Stimulated activated CD4-positive, alpha-beta T cell treated with anti-CD3 and anti-CD28 coated beads, TNF-alpha, amount 100 ng/mL, for 48 hours (primary cell): ENCODE measurements at regions not wholly inside any gene's neighbourhood (a gene's known extent, or its start where the extent isn't known, plus 50 kb on each side); places are given as distances from the start of the nearest gene placed in this dataset.
"Not testable (repeated sequence)": the region's sequence is repeated elsewhere in the genome, so short reads cannot be mapped to it uniquely, and the experiment has no call there.

Source experiments
- DNase-seq, 3 donors: peaks; one replicate each; pipeline ENCODE4 v3.0.0-alpha.2; 2020; ENCODE audit warnings: low read depth in 3 of 3

DNA sequence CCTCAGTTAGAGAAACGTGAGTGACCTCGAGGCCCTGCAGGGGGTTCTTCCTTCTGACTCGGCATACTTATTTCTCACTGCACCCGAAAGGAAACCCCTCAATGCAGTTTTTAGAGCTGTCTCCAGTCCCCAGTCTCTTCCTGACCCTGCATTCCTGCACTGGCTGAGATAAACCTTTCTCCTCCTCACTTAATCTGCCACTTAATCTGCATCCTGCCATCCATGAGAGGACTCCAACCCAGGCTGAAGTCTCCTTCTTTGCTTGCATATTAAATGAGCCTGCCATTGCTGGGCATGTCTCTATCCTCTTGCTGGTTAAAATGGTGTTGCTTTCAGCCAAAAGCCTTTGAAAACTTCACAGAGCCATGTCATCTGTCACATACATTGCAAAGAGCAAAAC lies 125.6 kb upstream of the GATA6 start:
- no peak for DNase-seq

DNA sequence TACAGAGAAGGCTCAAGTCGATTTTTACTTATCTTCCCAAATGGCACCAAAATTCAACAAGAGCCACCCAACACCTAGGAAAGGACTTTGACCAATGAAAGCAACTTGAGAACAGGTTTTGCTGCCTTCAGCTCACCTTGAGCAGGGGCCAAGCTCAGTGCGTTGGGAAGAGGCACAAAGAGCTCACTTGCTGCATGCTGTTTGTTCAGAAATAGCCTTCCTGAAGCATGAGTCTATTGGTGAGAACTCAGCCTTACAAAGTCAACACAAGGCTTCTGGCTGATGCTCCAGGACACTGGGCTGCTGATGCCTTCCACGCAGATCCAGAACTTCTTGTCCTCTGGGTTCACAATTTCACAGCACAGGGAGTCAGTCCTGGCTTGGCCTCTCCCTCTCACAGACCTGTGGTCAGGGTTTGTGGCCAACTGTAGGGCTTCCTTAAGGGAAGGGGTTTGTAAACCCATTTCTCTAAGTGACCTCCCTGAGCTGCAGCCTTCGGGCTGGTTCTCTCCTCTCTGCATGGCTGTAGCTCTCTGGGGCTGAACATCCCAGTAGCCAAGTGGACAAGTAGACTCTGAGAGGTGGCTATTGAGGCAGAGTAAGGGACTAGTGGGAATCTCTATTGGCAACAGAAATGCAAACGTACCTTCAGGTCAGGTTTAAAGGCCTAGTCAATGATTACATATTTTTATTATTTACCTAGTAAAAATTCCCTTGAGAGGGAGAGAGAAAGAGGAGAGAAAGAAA lies 124.7 kb upstream of the GATA6 start:
- no peak for DNase-seq

DNA sequence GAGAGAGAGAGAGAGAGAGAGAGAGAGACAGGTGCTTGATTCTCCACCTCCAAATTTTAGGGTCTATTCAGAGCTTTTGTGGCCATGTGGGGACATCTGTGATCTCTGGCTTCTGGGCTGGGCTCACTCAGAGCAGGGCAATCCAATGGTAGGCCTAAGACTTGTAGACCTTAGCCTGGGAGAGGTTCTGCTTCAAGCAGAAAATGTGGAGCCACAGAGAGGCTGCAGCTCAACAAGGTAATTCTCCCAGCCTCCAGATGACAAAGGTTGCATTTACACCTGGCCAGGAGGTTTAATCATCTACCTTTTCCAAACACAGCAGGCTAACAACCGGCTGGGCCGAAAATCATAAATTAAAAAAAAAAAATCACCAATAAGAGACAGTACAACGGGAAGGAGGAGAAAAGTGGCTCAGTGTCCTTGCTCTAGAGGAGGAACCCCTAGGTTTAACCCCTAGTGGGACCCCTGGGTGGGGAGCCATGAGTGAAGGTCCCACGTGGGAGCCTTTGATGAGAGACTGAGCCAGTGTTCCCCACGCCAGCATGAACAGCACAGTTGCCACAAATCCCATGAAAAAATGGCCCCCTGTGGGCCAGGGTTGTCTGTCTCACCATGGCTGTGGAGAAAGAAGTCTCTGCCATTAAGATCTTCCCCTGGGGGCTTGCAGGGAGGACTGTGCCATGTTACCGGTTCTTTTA lies 124.0 kb upstream of the GATA6 start:
- DNase-seq: no peak

DNA sequence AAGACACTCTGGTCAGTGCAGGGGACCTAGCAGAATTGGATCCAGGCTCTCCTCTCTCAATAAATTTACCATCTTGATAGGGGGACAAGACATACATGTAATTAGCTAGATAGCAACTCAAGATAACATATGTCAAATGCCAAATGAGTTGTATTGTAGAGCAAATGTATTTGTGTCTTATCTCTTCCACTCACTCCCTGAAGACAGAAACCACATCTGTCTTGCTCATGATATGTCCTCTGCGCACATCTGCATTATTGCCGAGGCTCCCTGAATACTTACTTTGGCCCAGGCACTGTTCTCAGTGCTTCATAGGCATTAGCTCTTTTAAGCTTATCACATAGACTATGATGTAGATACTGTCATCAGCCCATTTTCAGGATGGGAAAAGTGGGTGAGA lies 122.9 kb upstream of the GATA6 start:
- DNase-seq: no peak

DNA sequence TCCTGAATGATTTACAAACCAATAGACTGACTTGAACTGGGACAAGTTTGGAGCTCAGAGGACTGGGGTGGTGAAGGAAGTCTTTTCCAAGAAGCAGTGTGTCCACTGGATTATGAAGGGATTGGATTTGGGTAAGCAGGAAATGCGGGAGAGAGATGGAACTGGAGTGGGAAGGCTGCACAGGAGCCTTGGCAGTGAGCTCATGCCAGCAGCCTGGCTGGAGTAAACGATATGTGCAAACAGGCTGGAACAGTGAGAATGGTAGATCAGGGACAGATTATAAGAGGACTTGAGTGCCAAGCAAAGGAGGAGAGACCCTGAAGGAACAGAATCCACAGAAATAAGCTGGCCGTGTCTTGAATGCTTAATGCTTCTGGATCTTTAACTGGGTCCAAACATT lies 121.9 kb upstream of the GATA6 start:
- DNase-seq: no peak

DNA sequence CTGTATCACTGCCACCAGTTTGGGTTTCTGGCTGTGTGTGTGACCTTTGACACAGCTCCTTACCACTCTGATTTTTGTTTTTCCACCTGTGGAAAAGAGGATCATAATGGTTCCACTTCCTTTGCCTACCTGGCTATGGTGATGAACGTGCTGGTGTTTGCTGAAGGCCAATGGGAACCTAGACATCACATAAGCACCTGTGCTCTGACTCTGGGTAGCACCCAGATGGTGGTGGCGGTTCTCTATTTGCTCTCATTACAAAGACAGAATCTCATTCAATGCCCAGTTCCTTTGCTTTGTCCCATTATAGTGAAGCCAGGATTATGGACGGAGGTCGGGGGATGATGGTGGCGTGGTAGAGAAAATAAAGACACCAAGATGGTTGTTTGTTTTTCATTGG lies 121.2 kb upstream of the GATA6 start:
- no peak for DNase-seq

DNA sequence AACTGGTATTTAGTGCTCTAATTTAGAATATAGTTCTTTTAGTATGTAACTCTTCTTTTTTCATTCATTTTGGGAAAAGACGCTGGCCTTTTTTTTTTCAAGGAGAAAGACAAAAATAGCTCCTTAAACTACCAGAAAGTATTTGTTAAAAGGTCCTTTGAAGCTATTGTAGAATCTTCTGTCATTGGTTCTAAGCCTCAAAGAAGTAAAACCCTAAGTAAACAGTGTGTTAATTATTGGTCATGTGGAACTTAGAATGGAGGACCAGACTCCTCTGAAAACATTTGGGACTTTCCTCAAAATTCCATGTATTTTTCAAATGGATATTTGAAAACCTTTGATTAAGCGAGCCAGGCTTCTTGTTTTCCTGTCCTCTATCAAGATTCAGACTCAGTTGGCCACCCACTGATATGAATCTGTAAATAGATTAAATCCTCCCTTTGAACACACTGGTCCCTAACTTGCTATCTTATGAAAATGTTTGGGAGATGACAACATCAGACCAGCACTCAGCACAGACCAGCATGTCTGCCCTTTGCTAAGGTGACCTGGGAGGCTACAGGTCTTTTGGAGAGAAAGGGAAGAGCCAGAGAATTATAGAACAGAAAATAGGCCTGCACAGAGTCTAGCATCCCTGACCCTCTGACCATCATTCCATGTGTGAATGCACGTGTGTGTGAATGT lies 120.3 kb upstream of the GATA6 start:
- DNase-seq: no peak

DNA sequence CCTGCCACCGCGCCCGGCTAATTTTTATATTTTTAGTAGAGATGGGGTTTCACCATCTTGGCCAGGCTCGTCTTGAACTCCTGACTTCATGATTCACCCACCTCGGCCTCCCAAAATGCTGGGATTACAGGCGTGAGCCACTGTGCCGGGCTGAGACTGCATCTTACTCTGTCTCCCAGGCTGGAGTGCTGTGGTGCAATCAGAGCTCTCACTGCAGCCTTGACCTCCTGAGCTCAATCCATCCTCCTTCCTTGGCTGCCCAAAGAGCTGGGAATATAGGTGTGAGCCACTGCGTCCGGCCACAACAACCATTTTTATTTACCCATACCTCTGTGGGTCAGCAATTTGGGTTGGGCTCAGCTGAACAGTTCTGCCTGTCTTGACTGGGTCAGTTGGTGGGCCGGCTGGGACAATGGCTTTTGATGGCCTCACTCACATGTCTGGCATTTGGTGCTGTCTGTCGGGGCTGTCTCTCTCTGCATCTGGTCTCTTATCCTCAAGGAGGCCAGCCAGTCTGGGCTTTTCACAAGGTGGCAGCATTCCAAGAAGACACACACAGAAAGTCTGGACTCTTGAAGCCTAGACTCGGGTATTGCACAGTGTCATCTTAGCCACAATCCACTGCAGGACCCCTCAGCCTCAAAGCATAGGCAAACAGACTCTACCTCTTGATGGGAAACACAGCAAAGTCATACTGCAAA lies 116.8 kb upstream of the GATA6 start:
- no peak for DNase-seq

DNA sequence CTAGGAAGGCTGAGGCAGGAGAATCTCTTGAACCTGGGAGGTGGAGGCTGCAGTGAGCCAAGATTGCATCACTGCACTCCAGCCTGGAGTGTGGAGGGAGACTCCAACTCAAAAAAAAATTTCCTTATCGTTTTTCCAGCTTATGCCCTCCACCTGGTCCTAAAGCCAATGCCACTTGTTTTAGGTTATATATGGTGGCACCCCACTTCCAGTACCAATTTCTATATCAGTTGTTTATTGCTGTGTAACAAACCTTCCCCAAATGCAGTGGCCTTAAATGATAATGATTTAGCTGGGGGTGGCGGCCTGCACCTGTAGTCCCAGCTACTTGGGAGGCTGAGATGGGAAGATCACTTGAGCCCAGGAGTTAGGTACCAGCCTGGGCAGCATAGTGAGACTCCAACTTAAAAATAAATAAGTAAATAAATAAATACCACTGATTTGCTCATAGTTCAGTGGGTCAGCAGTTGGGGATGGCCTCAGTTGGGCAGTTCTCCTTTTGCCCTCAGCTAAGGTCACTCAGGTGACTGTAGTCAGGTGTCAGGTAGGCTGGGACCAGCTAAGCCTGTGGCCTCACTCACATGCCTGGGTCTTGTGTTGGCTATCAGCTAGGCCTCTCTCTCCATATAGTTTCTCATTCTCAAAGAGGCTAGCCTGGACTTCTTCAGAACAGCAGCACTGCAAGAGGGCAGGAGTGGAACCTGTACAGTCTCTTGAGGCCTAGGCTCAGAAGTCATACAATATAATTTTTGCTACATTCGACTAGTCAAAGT lies 113.7 kb upstream of the GATA6 start:
- no peak for DNase-seq

DNA sequence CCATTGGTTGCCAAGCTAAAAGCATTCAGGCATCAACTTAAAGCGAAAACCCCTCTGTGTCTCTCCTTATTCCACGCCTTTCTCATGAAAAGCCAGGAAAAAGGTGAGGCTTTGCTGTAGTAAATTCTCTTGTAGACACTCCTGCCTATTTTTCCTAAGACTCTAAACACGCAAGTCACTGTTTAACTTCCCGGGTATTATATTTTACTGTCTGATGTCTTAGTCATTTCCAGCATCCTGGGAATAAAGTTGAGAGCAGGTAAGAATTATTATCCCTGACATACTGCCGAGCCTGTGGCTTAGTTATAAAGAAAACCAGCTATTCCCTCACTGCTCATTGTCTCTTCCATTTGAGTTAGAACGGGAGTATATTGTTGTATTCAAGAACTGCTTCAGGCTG lies 112.4 kb upstream of the GATA6 start:
- DNase-seq: no peak

DNA sequence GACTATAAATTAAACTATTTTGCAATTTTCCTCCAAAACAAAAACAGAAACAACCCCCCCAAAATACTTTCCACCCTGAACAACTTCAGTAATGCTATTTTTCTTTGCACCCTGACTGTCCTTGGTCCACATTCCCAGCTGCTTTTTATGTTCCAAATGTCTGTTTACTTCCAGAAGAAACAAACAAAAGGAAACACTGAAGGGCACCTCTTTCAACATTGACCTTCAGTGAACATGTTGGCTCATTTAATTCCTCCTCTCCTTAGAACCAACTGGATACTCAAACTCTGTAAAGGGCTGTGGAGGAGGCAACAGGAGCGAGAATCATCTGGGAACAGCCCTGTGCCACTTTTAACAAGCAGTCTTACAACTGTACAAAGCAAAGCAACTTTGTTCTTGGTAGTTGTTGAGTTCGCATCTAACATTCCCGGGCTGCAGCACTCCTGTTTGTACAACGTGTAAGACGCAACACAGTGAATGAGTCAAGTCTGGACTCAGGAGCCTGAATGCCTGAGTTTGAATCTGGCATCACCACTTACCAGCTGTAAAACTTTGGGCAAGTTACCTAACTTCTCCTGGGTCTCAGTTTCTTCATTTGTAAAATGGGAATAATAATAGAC lies 111.4 kb upstream of the GATA6 start:
- DNase-seq: no peak

DNA sequence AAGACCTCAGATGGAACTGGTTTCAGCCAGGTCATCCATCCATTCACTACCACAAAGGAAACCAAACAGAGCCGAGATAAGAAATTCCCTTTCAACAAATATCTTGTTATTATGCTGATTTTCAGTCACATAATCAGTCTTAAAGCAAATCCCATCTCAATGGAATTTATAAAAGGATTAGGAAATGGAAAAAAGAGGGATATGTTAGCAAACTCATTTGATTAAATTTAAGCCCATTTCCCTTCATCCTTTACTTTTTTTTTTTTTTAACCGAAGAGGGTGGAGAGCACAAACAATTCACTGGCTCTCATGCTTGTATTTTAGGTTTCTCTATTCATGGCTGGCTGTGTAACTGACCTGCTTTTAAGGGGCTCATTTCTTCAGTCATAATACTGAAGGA lies 109.0 kb upstream of the GATA6 start:
- DNase-seq: no peak

DNA sequence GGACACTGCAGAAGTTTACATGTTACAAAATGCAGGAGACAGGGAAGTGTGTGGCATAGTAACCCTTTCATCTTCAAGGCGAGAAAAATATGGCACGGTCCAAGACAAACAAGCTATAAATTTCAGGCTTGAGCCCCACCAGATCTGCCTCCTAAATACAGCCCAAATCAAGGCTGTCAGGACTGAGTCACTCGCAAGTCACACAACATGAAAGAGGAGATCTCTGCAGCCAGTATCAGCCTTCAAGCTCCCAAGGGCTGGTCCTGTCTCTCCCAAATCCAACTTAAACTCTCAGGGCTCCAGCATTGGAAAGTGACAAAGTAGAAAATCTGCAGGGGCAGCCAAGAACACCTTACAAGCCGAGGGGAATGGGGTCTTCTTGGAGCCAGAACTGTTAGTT lies 106.3 kb upstream of the GATA6 start:
- no peak for DNase-seq

DNA sequence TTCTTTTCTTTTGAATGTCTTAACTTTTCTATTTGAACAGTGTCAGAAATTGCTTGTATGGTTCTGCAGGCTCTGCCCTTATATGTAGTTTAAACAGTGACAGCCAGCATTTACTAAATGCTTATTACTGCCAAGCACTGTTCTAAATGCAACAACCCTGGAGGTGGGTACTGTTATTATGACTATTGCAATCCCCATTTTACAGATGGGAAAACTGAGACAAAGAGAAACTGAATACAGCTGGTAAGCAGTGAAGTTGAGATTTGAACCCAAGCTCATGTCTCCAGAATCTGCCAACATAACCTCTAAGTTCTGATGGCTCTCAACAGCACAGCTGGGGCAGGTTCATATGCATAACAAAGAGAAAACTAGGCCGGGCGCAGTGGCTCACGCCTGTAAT lies 105.7 kb upstream of the GATA6 start:
- no peak for DNase-seq

DNA sequence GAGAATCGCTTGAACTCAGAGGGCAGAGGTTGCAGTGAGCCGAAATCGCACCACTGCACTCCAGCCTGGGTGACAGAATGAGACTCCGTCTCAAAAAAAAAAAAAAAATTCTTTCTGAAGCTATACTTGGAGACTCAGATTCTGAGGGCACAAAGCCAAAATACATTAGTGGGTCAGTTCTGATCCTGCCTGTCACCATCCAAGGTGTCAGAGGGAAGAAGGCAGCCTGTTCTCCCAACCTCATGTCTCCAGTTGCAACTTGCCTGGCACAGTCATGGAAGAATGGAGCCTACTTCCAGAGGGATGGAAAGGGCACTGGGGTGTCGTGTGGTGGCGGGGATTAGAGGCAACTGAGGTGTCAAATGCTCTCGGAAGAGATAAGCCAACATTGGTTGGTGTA lies 104.8 kb upstream of the GATA6 start:
- no peak for DNase-seq

DNA sequence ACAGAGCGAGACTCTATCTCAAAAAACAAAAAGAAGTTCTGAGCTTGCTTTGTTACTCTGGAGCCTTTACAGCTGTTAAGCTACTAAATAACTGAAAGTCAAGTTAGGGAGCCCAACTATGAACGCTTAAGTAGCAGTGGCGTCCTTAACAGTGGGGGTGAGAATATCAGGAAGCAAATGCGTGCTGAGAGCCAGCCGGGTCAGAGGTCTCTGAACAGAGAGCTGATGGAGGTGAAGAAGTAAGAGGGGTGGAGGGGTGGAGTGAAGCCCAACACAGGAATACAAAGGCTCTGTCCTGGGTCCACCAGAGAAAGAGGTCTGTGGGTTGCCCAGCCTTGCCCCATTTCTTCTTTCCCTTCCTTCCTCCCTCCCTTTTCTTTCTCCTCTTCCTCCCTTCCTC lies 104.1 kb upstream of the GATA6 start:
- DNase-seq: no peak

DNA sequence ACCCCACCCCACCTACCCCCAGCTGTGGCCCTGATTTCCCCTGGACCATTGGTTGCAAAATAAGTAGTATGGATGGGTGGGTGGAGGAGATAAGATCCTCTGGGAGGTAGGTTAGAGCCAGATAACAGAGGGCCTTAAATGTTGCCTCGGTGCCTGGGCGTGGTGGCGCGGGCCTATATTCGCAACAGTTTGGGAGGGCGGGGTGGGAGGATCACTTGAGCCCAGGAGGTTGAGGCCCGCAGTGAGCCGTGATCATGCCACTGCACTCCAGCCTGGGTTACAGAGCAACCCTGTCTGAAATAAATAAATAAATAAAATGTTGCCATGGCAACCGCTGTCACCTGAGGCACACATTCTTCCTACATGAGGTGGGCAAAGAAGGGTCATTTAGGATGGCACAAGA lies 103.3 kb upstream of the GATA6 start:
- no peak for DNase-seq

DNA sequence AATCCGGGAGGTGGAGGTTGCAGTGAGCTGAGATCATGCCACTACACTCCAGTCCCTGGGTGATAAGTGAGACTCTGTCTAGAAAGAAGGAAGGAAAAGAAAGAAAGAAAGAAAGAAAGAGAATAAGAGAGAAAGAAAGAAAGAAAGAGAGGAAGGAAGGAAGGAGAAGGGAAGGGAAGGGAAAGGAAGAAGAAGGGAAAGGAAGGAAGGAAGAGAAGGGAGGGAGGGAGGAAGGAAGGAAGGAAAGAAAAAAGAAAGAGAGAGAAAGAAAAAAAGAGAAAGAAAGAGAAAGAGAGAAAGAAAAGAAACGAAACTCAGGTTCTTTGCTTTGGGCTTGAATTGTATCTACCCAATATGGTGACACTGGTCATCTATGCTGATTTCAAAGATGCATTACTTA lies 102.3 kb upstream of the GATA6 start:
- DNase-seq: no peak

DNA sequence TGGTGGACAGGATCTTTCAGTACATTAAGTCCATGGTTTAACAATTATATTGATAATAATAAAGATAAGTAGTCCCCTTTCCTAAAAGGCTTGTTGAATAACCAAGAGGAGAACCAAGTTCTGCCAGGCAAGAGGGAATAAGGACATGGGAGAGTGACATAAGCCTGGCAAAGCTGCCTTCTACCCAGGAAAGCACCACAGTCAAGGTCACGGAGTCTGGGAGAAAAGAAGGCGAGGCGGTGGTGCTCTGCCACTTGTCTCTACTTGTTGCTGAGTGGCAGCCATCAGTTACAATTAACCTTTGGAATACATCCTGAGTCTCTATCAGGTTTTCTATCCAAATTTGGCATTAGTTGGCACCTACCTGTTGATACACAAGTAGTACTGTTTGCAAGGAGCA lies 101.7 kb upstream of the GATA6 start:
- no peak for DNase-seq

DNA sequence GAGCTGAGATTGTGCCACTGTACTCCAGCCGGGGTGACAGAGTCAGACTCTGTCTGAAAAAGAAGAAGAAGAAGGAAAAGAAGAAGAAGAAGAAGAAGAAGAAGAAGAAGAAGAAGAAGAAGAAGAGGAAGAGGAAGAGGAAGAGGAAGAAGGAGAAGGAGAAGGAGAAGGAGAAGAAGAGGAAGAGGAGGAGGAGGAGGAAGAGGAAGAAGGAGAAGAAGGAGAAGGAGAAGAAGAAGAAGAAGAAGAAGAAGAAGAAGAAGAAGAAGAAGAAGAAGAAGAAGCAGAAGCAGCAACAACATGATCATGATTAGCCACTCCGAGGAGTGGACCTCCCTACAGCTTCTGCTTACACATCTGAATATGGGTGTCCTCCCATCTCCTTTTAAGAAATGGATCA lies 100.6 kb upstream of the GATA6 start:
- not testable (repeated sequence) for DNase-seq

DNA sequence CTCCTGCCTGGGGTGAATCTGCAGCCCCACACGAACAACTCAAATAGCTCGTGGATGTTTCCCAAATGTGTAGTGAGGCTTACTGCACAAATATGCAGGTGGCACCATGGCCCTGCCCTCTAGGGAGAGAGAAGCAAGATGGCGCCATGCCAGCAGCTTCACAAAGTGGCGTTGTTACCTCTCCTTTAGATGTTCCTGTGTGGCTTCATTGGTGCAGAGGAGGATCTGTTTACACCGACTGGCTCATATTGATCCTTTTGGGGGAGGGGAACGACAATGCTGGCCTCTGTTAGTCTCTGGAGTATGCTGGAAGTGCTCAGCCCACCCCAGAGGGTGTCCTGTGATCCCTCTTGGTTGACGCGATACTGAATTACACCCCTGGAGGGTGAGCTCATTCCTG lies 99.5 kb upstream of the GATA6 start:
- DNase-seq: no peak
